Naive thymus-derived CD4-positive, alpha-beta T cell (primary cell): ENCODE measurements at regions not wholly inside any gene's neighbourhood (a gene's known extent, or its start where the extent isn't known, plus 50 kb on each side); places are given as distances from the start of the nearest gene placed in this dataset.
"Not testable (repeated sequence)": the region's sequence is repeated elsewhere in the genome, so short reads cannot be mapped to it uniquely, and the experiment has no call there.

Experiments used
- ATAC-seq: fragments of 150-1000 bp; cut with Tn5 transposase; 2 replicates; pipeline ENCODE4 v1.10.0; 2021; ENCODE audit warnings: mild to moderate bottlenecking, moderate library complexity
- CTCF ChIA-PET: fragments of 350-600 bp; sonication (Branson Sonifier 250); formaldehyde crosslinking; loops from one replicate; lab custom pipeline; 2021; ENCODE audit warnings: antibody characterized with exemption; lab: Charles Lee
- POLR2A ChIA-PET: fragments of 350-600 bp; sonication (Branson Sonifier 250); formaldehyde crosslinking; loops from one replicate; lab custom pipeline; 2021; ENCODE audit warnings: antibody characterized with exemption, inconsistent platforms; lab: Charles Lee
- DNase-seq, 9 donors: peaks; one replicate each; pipeline versions ENCODE4 v3.0.0 to v3.0.0-alpha.2; 2020 to 2022; ENCODE audit warnings: mixed read lengths in 1 of 9
- H3K27ac ChIP-seq: one replicate; pipeline ENCODE4 v1.7.0; 2013; ENCODE audit warnings: mild to moderate bottlenecking, low read depth, low read length, moderate library complexity
- H3K27me3 ChIP-seq, 2 donors: one replicate each; pipeline ENCODE4 v1.7.0; 2013; ENCODE audit warnings: low read length in 2 of 2, mild to moderate bottlenecking in 2 of 2, moderate library complexity in 2 of 2; ENCODE audit not compliant: control insufficient read depth in 2 of 2, insufficient read depth in 2 of 2
- H3K36me3 ChIP-seq, 3 experiments: 1 replicate in 2 of 3; 2 replicates in 1 of 3; pipeline ENCODE4 v1.7.0; 2013; ENCODE audit warnings: low read length in 3 of 3, mild to moderate bottlenecking in 3 of 3, moderate library complexity in 1 of 3; ENCODE audit not compliant: insufficient read depth in 3 of 3, control insufficient read depth in 2 of 3
- H3K4me1 ChIP-seq, 2 donors: one replicate each; pipeline ENCODE4 v1.7.0; 2013; ENCODE audit warnings: low read length in 2 of 2, mild to moderate bottlenecking in 2 of 2, moderate library complexity in 1 of 2; ENCODE audit not compliant: control insufficient read depth in 2 of 2, insufficient read depth in 2 of 2
- H3K4me3 ChIP-seq: 2 replicates; pipeline ENCODE4 v1.7.0; 2013; ENCODE audit warnings: mild to moderate bottlenecking, low read length
- H3K9me3 ChIP-seq, 3 experiments: 1 replicate in 2 of 3; 2 replicates in 1 of 3; pipeline ENCODE4 v1.7.0; 2013; ENCODE audit warnings: low read length in 3 of 3; ENCODE audit not compliant: control insufficient read depth in 2 of 3
- H3K27ac Mint-ChIP-seq, 9 donors: one replicate each; pipeline ENCODE4 v1.8.0; 2020 to 2022; ENCODE audit warnings: mixed read lengths in 9 of 9, mild to moderate bottlenecking in 8 of 9, moderate library complexity in 5 of 9, inconsistent platforms in 2 of 9
- H3K27me3 Mint-ChIP-seq, 5 donors: one replicate each; pipeline ENCODE4 v1.8.0; 2021 to 2022; ENCODE audit warnings: mixed read lengths in 5 of 5, mild to moderate bottlenecking in 1 of 5
- H3K36me3 Mint-ChIP-seq, 5 donors: one replicate each; pipeline ENCODE4 v1.8.0; 2020 to 2022; ENCODE audit warnings: mixed read lengths in 5 of 5, mild to moderate bottlenecking in 3 of 5, inconsistent platforms in 1 of 5
- H3K4me1 Mint-ChIP-seq, 7 donors: one replicate each; pipeline ENCODE4 v1.8.0; 2020 to 2022; ENCODE audit warnings: mixed read lengths in 7 of 7, mild to moderate bottlenecking in 3 of 7, inconsistent platforms in 1 of 7
- H3K4me3 Mint-ChIP-seq, 10 donors: one replicate each; pipeline ENCODE4 v1.8.0; 2020 to 2022; ENCODE audit warnings: mild to moderate bottlenecking in 10 of 10, mixed read lengths in 10 of 10, moderate library complexity in 6 of 10, inconsistent platforms in 2 of 10
- H3K9me3 Mint-ChIP-seq, 11 donors: one replicate each; pipeline ENCODE4 v1.8.0; 2020 to 2022; ENCODE audit warnings: mixed read lengths in 11 of 11, mild to moderate bottlenecking in 4 of 11, inconsistent platforms in 1 of 11, moderate library complexity in 1 of 11
- intact Hi-C, 2 donors: fragments of 100-400 bp; cut with micrococcal nuclease; formaldehyde crosslinking; loops; one replicate each; pipeline ENCODE4 v1.15.1; 2023

DNA sequence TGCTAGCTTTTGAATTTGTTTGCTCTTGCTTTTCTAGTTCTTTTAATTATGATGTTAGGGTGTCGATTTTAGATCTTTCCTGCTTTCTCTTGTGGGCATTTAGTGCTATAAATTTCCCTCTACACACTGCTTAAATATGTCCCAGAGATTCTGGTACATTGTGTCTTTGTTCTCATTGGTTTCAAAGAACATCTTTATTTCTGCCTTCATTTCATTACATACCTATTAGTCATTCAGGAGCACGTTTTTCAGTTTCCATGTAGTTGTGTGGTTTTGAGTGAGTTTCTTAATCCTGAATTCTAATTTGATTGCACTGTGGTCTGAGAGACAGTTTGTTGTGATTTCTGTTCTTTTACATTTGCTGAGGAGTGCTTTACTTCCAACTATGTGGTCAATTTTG, 51.2 kb upstream of the MB21D2 start:
- H3K36me3 ChIP-seq, ATAC-seq, H3K4me1 ChIP-seq, POLR2A ChIA-PET, H3K27ac ChIP-seq, H3K9me3 ChIP-seq, H3K4me1 Mint-ChIP-seq, DNase-seq, intact Hi-C loops, H3K4me3 Mint-ChIP-seq, H3K4me3 ChIP-seq, H3K27me3 ChIP-seq, CTCF ChIA-PET, H3K27ac Mint-ChIP-seq: not testable (repeated sequence)
- peaks cover 0 to 11% (median 4%) of the 10 kb centered on the region in 5 donors for H3K36me3 Mint-ChIP-seq
- peaks cover 8 to 29% (median 14%) of the 10 kb centered on the region in 5 donors for H3K27me3 Mint-ChIP-seq
- peaks cover 1 to 17% (median 8%) of the 10 kb centered on the region in 11 donors for H3K9me3 Mint-ChIP-seq

DNA sequence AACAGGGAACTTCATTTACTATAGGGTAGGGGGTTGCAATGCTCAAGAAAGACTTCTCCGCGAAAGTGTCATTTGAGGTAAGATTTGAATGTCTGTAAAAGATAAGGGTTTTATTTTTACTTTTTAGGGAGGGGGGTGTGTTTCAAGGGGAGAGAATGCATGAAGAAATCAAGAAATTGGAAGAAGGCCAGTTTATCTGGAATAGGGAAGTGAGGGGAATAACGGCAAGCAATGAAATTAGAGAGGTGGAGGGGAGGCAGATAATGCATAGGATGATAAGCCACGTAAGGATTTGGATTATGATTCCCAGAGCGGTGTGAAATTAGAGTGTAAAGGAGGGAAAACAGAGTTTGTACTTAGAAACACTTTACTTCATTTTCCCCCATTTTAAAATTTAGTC, 63.0 kb upstream of the MB21D2 start:
- ChIA-PET POLR2A (no interaction called here), CTCF (no interaction called here)
- DNase-seq (no peak), ATAC-seq (no peak)
- Histone ChIP-seq H3K4me1 (no peaks in the 10 kb centered on the region), H3K4me3 (no peak overlapping the region), H3K27ac (no peak overlapping the region), H3K27me3 (no peaks in the 10 kb centered on the region), H3K9me3 (no peaks in the 10 kb centered on the region), H3K36me3 (no peaks in the 10 kb centered on the region)
- intact Hi-C loops: no loop called here
- no peaks in the 10 kb centered on the region for H3K4me1 Mint-ChIP-seq
- no peak overlapping the region for H3K27ac Mint-ChIP-seq
- no peak overlapping the region for H3K4me3 Mint-ChIP-seq
- peaks cover 0 to 9% (median 4%) of the 10 kb centered on the region in 11 donors for H3K9me3 Mint-ChIP-seq
- H3K27me3 Mint-ChIP-seq: peaks cover 0 to 21% (median 0%) of the 10 kb centered on the region in 5 donors
- no peaks in the 10 kb centered on the region for H3K36me3 Mint-ChIP-seq

DNA sequence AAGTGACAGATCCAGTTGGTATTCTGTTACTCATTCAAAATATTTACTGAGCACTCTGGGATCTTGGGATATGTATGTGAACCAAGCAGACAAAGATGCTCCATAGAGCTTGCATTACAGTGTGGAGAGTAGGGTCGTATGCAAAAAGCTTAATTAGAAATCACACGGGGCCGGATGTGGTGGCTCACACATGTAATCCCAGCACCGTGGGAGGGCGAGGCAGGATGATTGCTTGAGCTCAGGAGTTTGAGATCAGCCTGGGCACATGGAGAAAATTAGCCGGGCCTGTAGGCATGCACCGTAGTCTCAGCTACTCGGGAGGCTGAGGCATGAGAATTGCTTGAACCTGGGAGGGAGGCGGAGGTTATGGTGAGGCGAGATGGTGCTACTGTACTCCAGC, 68.7 kb upstream of the MB21D2 start:
- Mint-ChIP-seq H3K27ac (no peak overlapping the region), H3K4me1 (no peaks in the 10 kb centered on the region), H3K9me3 (peaks cover 0 to 2% (median 0%) of the 10 kb centered on the region in 11 donors), H3K36me3 (no peaks in the 10 kb centered on the region), H3K27me3 (peaks cover 0 to 15% (median 0%) of the 10 kb centered on the region in 5 donors), H3K4me3 (no peak overlapping the region)
- Histone ChIP-seq H3K27ac (no peak overlapping the region), H3K9me3 (no peaks in the 10 kb centered on the region), H3K4me1 (no peaks in the 10 kb centered on the region), H3K36me3 (no peaks in the 10 kb centered on the region), H3K4me3 (no peak overlapping the region), H3K27me3 (no peaks in the 10 kb centered on the region)
- ChIA-PET POLR2A (no interaction called here), CTCF (no interaction called here)
- intact Hi-C loops: no loop called here
- ATAC-seq (no peak), DNase-seq (no peak)

- H3K27me3 Mint-ChIP-seq: peaks cover 0 to 15% (median 0%) of the 10 kb centered on the region in 5 donors
- no peaks in the 10 kb centered on the region for H3K9me3 ChIP-seq
- no peaks in the 10 kb centered on the region for H3K36me3 Mint-ChIP-seq
- peaks cover 0 to 7% (median 0%) of the 10 kb centered on the region in 7 donors for H3K4me1 Mint-ChIP-seq
- ATAC-seq: no peak
- ChIA-PET CTCF (no interaction called here), POLR2A (no interaction called here)
- H3K9me3 Mint-ChIP-seq: peaks cover 0 to 8% (median 0%) of the 10 kb centered on the region in 11 donors
- H3K36me3 ChIP-seq: no peaks in the 10 kb centered on the region
- no peak overlapping the region for H3K27ac Mint-ChIP-seq
- no peak overlapping the region for H3K4me3 Mint-ChIP-seq
- no peaks in the 10 kb centered on the region for H3K4me1 ChIP-seq
- no peak overlapping the region for H3K27ac ChIP-seq
- H3K4me3 ChIP-seq: no peak overlapping the region
- no peak for DNase-seq
- H3K27me3 ChIP-seq: no peaks in the 10 kb centered on the region
- intact Hi-C loops: no loop called here
Observed at GRCh38 chr3:192991356-192991755, 73.7 kb upstream of the MB21D2 start.

DNA sequence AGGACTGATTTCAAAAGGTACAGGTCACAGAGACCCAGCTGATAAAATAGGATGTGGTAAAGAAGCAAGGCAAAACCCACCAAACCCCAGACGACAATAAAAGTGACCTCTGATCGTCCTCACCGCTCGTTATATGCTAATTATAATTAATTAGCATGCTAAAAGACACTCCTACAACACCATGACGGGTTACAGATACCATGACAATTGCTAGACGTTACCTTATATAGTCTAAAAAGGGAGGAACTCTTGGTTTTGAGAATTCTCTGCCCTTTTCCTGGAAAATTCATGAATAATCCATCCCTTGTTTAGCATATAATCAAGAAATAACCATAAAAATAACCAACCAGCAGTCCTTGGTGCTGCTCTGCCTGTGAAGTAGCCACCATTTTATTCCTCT, 74.7 kb upstream of the MB21D2 start:
- Mint-ChIP-seq H3K27ac (no peak overlapping the region), H3K4me1 (peaks cover 0 to 7% (median 0%) of the 10 kb centered on the region in 7 donors), H3K9me3 (peaks cover 0 to 8% (median 0%) of the 10 kb centered on the region in 11 donors), H3K36me3 (no peaks in the 10 kb centered on the region), H3K4me3 (no peak overlapping the region), H3K27me3 (peaks cover 0 to 21% (median 0%) of the 10 kb centered on the region in 5 donors)
- H3K27me3 ChIP-seq: no peaks in the 10 kb centered on the region
- ChIA-PET CTCF (no interaction called here), POLR2A (no interaction called here)
- no peaks in the 10 kb centered on the region for H3K9me3 ChIP-seq
- ATAC-seq (no peak), DNase-seq (no peak)
- H3K36me3 ChIP-seq: no peaks in the 10 kb centered on the region
- intact Hi-C loops: no loop called here
- no peaks in the 10 kb centered on the region for H3K4me1 ChIP-seq
- no peak overlapping the region for H3K27ac ChIP-seq
- no peak overlapping the region for H3K4me3 ChIP-seq

GRCh38 chr3:192993411-192993810, 75.8 kb upstream of the MB21D2 start:
- no peak for ATAC-seq
- H3K36me3 ChIP-seq: no peaks in the 10 kb centered on the region
- no peak for DNase-seq
- no peak overlapping the region for H3K27ac ChIP-seq
- H3K4me1 ChIP-seq: no peaks in the 10 kb centered on the region
- H3K27ac Mint-ChIP-seq: no peak overlapping the region
- no peak overlapping the region for H3K4me3 ChIP-seq
- H3K9me3 Mint-ChIP-seq: peaks cover 0 to 8% (median 0%) of the 10 kb centered on the region in 11 donors
- intact Hi-C loops: no loop called here
- no peaks in the 10 kb centered on the region for H3K27me3 ChIP-seq
- no peaks in the 10 kb centered on the region for H3K36me3 Mint-ChIP-seq
- no peak overlapping the region for H3K4me3 Mint-ChIP-seq
- POLR2A ChIA-PET: no interaction called here
- no peaks in the 10 kb centered on the region for H3K9me3 ChIP-seq
- peaks cover 0 to 7% (median 0%) of the 10 kb centered on the region in 7 donors for H3K4me1 Mint-ChIP-seq
- peaks cover 0 to 18% (median 0%) of the 10 kb centered on the region in 5 donors for H3K27me3 Mint-ChIP-seq
- CTCF ChIA-PET: no interaction called here

DNA sequence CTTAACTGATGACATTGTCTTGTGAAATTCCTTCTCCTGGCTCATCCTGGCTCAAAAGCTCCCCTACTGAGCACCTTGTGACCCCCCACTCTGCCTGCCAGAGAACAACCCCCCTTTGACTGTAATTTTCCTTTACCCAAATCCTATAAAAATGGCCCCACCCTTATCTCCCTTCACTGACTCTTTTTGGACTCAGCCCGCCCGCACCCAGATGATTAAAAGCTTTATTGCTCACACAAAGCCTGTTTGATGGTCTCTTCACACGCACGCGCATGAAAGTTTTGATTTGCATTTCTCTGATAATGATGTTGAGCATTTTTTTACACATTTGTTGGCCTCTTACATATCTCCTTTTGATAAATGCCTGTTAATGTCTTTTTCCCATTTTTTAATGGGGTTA, 83.5 kb upstream of the MB21D2 start:
- intact Hi-C loops, H3K4me1 ChIP-seq, ATAC-seq, H3K4me1 Mint-ChIP-seq, H3K36me3 Mint-ChIP-seq, H3K4me3 Mint-ChIP-seq, H3K27ac ChIP-seq, POLR2A ChIA-PET, H3K9me3 ChIP-seq, H3K27ac Mint-ChIP-seq, H3K4me3 ChIP-seq, DNase-seq, H3K36me3 ChIP-seq, CTCF ChIA-PET, H3K27me3 ChIP-seq, H3K27me3 Mint-ChIP-seq: not testable (repeated sequence)
- H3K9me3 Mint-ChIP-seq: peaks cover 0 to 12% (median 0%) of the 10 kb centered on the region in 11 donors
